IPS-NIHi7 (cell line): ENCODE measurements at regions not wholly inside any gene's neighbourhood (a gene's known extent, or its start where the extent isn't known, plus 50 kb on each side); places are given as distances from the start of the nearest gene placed in this dataset.
A peak's percentile ranks its signal among the peaks of the same experiment; 100 is the strongest.

ENCODE experiments used
- DNase-seq: peaks from one replicate; pipeline ENCODE4 v3.0.0; 2012; ENCODE audit warnings: mixed read lengths; ENCODE audit errors: extremely low spot score

DNA sequence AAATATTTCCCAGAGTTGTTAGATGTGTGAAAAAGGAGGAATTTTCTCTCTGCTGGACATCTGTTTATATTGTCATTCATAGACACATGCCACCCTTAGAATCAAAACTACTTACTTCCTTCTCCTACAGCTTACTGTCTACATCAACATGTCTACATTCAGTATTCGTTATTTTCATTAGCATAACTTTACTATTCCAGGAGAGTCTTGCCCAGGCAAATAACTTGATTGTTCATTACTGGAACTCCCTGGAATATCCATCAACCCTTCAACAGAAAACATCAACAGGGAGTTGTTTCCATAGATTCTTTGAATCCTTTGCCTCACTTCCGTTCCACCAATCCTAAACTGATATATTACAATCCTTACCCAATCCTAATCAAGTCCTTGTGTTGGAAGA, 457.5 kb upstream of the ZNF608 start:
- no peak for DNase-seq

DNA sequence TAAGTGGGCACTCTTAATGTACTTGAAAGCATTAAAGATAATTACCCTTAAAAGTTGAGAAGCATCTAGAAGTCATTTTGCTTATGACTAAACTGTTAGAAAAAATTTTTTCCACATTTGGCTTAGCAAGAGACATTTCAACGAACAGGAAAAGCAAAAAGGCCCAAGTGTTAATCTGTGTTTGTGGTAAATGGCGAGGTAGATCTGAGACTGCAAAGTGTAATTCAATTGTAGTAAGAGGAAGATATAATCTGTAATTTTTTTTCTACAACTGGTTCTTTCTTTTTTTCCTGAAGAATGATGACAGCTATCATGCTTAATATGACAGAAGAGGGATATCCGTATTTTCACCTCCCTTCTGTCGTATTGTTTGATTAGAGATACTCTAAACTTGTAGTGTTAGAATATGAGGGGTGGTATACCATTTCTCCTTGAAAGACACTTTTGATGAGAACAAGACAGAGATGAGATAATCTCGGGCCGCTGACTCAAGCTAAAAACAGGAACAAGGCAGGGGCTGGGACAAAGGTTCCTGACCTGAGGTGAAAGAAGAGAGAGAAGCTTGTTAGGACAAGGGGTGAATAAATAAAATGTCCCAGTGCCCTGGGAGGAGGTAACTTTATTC, 459.3 kb upstream of the ZNF608 start:
- no peak for DNase-seq

DNA sequence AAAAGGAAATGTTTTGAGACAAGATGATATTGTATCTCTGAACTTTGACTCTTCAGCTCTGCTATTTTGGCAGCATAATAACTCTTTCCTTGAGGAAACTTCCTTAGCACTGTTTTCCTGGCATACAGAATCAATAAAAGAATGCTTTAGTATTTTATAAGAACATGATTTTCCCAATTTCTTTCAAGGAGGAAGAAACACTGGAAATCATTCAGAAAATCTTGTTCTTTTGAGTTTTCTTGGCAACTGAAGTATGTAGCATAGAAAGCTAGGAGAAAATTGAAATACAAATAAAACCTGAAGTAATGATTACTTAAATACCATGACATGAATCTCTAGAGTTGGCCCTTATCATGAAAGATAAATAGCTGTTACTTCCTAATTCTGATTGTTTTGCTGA, 461.4 kb upstream of the ZNF608 start:
- DNase-seq, result no peak

DNA sequence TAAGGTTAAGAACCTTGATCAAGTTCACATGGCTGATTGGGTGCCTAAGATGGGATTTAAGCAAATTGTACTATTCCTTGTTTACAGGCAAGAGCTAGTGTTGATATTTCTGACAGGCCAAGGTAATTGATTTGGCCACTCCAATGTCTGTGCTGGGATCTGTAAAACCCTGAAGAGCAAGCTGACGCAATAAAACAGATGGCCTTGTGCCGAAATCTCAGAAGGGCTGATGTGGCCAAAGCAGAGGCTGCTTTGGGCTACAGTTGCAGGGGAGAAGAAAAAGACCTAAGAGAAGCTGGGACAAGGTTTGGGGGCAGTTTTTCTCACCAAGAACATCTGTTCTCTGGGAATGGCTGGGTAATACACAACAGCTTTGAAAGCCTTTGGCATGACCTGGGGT, 463.2 kb upstream of the ZNF608 start:
- DNase-seq, result no peak

DNA sequence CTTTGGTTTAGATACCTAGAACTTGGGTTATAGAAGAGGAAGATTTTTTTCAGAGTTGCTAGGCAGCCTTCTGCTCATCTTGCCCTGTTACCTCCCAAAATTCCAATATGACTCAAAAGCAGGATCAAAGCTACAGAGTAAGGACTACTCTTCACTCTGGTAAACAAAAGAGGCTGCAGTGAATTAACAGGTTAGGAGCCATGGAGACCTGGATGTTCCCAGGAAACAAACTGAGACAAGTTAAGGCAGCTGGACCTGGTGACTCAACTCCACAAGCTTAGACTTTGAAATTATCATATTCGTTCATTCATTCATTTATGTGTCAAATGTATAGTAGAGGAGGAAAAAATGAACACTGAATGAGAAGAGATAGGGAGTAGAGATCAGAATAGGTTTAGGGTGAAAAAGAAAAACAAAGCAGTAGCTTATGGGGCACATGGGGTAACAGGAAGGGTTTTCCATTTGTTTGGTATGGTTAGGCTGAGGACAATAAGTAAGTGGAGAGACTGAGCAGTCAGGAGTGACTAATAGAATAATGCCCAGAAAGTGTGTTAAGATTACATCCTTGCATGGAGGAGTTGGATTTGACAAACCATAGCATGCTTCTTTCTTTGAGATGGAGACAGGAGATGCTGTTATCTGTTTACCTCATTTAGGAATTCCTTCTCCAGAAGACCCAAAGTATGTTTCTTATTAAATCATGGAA, 464.0 kb upstream of the ZNF608 start:
- no peak for DNase-seq

DNA sequence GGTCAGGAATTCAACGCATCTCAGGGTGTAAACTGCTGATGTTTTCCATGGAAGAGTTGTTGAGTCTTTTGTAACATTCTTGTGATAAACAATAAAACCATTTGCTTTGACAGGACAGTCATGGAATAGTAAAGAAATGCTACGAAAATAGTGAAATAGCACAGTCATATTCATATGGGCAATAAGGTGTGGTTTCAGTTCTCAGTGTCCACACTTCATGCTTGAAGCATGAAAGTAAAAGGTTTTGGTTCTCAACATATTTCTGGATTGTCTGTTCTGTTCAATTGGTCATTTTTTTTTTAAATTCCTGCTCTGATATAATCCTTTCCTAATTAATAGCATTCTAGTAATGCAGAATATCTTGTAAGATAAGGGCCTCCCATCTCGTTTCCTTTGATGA, 467.6 kb upstream of the ZNF608 start:
- DNase-seq, result no peak

DNA sequence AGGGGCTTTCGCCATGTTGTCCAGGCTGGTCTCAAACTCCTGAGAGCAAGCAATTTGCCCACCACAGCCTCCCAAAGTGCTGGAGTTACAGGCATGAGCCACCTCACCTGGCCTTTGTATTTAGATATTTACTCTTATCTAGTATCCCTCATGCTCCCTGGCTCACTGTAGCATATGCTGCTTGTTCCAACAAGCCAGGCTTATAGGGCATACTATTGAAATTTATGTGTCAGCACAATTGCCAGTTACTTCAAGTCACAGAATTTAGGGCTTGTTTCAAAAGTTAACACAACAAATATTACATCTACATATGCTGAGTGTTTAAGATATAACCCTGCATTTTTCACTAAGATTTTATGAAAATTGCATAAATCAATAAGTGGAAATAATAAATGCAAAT, 469.2 kb upstream of the ZNF608 start:
- DNase-seq, result no peak

DNA sequence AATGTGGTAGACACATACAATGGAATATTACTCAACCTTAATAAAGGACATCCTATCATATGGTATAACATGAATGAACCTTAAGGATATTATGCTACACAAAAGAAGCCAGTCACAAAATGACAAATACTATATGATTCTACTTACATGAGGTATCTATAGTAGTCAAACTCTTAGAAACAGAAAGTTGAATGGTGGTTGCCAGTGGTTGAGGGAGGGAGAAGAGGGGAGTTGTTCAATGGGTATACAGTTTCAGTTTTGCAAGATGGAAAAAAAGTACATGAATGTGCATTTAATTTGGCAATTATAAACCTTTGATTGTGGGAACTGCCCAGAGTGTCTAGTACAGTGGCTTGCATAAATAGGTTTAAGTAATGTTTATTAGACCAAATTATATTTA, 473.3 kb upstream of the ZNF608 start:
- DNase-seq, result no peak

DNA sequence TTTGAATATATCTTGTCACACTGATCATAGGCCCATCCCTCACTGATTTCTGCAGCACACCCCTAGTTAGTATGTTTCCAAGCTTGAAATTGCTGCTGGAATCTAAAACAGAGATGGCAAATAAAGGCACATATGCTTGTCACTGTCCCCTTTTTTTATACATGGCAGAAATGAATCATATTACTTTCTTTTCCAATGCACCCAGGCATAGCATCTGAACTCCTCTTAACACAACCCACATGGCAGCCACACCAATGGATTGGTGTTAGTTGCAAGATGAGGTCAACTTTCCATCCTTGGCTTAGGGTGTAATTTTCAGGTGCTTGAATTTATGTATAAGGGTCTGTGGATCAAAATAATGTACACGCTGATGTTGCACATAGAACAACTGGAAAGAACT, 473.8 kb upstream of the ZNF608 start:
- DNase-seq, result no peak

DNA sequence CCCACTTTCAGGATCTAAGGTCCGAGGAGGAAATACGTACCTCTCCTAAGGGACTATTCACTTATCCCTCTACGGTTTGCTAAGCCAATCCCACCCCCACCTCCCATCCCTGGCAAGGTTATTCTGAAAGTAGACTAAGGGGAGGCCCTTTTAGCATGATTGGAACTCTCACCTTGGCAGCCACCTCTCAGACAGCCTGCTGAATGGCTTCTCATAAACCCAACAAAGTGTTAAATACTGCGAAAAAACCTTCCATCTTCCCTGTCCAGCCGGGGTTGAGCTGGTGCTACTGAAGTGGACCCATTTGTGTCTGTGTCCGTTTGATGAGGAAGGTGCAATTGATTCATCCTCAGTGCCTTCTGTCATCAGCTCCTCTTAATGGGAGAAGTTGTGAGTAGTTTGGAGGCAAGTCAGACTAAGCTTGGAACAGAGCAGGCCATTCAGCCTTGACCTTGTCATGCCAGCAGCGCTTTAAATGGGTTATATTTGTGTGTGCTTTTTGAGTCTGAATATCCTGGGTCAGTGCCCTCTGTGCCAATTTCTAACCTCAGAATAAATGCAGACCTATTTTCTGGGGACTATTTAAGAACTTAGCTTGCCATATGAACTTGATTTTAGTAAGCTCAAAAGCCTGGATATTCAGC, 476.3 kb upstream of the ZNF608 start:
- DNase-seq, result no peak

DNA sequence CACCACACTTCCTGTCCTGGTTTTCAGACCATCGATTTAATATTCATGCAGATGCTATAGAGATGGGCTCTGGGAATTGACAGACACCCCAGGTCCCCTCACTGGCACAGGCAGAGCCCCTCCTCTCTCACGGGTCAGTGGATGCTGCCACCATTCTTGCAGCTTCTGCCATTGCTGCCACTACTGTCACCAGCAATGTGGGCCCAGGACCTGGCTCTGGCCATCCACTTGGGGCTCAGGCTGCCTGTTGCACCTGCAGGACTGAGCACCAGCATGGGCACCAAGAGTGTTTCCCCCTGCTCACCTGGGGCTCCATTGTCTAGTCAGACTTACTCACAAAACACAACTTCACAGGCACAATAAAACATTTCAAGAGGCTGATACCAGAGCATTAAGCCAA, 479.0 kb upstream of the ZNF608 start:
- DNase-seq, result no peak

DNA sequence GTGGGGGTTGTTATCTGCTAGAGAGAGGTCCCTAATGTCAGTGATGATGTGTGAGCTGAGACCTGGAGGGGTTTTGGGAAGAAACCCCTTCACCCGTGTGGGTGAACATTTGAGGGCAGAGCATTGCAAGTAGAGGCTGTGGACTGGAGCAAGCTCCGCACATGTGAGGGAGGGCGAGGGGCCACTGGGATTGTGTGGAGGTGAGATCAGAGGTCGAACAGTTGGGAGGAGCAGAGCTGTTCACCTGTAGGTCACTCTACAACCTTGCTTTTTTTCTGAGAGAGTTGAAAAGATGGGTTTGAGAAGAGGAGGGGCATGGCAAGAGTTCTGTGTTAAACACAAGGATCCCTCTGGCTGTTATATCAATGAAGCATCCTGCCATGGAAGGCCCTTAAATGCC, 480.4 kb upstream of the ZNF608 start:
- DNase-seq, result no peak

DNA sequence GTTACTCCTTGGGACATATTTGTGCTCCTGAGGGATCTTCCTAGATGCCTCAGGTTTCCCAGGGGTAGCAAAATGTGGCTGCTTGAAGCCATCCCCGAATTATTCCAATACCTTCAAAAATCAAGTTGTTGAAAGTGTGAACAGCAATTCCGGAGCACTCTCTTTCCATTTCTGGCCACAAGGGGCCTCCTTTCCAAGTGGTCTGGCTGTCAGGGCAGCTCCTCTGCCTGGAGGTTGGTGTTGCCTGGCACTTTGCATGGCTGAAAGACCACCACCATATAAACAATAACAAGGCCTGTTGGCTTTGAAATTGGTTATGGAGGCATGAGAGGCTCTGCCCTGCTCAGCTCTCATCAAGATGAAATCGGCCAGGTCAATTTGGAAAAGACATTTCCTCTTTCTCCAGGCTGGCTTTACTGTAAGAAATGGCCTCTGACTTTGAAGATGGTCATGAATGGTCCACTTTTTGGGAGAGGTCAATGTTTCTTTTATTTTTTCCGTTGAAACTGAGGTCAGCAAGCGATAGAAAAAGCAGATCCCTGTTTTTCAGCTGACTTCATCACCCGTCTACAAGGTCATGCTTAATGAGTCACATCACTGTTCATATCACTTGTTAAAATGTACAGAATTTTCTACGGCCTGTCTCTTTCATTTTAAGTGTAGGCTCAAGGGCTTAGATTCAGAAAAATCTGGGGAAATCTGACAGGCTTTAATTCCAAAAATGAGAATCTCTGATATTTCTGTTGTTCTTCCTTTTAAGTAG, 481.1 kb upstream of the ZNF608 start:
- DNase-seq, result peak; percentile 54

DNA sequence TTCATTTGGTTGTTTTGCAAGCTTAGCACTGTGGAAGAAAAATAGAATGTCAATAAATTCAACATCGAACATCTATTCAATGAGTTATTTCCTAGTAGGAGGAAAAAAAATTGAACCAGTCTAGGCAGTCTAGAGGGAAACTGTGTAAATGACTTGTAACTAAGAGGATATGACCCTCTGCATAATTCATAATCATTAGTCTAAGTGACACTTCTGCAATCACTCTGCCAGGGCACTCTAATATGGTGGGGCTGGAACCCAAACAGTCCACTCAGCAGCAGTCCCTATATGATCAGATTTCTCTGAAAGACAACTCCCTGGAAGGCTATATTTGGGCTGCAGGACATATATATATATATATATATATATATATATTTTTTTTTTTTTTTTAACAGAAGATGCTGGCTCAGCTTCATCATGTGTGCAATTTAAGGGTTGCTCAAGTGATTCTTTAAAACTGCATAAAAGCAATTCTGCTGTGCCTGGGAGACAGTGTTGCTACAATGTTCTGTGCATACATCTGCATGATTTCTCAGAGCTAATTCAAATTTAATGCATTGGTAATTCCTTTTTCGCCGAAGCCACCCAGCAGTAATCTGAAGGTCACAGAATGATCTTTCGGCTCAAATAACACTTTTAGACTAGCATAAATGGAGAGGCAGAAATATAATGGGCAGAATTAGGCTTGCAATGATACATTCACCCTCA, 482.1 kb upstream of the ZNF608 start:
- no peak for DNase-seq

DNA sequence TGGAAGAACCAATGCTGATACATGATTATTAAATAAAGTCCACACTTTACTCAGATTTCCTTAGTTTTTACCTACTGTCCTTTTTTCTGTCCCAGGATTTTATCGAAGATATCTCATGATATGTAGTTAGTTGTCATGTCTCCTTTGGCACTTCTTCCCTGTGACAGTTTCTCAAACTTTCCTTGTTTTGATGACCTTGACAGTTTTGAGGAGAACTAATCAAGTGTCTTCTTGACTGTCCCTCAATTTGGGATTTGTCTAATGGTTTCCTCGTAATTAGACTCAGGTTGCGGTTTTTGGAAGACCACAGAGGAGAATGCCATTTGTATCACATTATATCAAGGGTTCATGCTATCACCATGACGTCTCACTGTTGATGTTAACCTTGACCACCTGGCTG, 483.1 kb upstream of the ZNF608 start:
- DNase-seq, result no peak

DNA sequence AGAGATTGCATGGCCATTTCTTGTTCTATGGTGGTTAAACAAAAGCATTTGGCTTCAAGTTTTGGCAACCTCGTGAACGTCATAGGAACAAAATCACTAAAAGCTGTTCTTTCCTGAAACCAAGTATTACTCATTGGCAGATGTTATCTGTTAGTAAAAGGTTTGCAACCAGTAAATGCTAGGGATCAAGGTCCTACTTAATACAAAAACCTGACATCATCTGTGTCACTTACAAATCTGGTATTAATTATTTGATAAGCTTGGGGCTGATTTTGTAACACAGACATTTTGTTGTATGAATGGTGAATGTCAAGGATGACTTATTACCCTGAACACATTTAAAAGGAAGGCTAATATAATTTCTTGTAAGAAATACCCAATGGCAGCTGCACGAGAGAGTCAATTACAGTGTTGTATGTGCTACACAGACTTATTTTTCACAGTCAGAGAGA, 486.4 kb upstream of the ZNF608 start:
- DNase-seq, result no peak

DNA sequence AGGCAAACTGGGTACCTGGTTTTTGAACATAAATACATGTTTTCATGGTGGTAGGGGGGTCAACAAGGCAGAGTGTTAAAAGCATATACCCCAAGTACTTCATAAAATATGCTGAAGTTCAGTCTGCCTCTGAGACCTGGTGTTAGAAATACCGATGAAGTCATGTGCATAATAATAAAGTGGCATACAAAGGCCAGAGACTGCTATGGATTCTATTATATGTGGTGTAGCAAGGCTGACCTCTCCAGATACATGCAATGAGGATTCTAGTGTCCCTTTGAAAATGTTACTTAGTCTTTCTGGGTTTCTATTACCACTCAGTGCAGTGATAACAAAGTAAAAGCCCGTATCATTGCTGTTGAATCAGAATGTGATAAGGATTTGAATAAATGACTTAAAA, 487.5 kb upstream of the ZNF608 start:
- no peak for DNase-seq

DNA sequence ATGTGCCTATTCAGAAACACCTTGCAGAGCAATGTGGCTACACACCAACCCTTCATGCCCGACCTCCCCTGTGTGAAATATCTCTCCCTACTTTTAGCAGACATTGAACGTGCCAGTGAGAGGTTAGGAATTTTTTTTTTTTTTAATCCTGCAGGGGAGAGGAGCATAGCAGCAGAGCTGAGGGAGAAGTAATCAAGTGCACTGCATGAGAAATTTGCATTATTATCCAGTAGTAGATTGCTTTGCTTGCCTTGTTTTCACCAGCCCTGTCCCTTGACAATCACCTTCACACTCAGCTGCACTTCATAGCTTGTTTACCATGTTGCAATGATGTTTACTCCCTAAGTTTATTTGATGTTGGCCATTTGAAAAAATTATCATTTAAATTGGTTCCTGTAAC, 489.6 kb upstream of the ZNF608 start:
- DNase-seq, result peak; percentile 15

DNA sequence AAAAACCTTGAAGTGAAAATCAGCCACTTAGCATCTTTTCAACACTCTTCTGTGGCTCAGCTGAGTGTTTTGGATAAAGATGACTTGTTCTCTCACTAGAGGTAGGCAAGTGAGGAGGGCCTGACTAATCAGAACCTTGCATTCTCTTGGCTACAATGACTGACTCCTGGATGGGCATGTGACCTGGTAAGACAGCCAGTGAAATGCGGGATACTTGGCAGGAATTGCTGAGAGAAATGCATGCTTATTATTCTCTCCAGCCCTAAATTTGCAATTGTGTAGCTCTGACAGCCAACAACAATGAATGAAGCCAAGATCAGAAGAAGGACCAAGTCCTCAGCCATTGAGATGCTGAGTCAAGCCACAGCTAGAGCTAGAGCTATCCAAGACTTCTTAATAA, 490.5 kb upstream of the ZNF608 start:
- DNase-seq, result peak; percentile 17

DNA sequence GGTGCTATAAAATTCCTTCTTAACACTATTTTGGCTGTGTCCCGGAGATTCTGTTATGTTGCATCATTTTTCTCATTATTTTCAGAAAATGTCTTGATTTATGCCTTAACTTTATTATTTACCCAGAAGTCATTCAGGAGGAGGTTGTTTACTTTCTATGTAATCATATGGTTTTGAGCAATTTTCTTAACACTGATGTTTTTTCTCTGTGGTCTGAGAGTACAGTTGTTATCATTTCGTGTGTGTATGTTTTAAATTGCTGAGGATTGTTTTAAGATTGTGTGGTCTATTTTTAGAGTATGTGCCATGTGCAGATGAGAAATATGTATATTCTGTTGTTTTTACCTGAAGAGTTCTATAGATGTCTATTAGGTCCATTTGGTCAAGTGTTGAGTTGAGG, 498.1 kb upstream of the ZNF608 start:
- no peak for DNase-seq

DNA sequence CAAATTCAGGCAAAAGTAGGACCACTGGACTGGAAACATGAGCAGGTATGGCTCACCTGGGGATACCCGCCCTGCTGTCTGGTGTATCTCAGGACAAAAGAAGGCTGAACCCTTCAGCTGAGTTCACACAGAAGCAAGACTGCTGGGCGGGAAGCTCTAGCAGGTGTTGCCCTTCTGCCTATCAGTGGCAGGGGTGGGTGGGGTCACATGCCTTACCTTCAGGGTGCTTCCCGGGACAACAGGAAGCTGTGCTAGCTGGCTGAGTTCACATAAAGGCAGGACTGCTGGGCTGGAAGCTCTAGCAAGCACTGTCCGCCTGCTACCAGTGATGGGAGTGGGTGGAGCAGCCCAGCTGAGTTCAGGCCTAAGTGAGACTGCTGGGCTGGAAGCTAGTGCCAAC, 498.8 kb upstream of the ZNF608 start:
- DNase-seq, result peak; percentile 18

DNA sequence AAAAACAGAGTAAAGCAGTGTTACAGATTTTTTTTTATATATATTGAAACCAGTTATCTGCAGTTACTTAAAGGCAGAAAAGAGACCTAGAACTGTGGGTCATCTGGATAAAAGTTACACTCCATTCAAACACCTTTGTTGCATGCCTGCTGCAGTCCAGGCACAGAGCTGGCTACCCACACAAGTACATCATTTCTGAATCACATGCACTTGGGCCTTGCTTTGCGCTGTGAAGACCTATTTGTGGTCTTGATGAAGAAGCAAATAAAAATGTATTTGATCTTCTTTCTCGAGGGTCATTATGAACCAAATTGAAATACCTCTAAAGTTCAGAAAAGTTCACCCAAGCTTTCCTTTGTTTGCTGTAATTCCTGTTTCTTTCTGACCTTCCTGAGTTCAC, 503.0 kb upstream of the ZNF608 start:
- DNase-seq, result no peak
